Suprapubic skin (tissue), 4 donors: ENCODE measurements at regions not wholly inside any gene's neighbourhood (a gene's known extent, or its start where the extent isn't known, plus 50 kb on each side); places are given as distances from the start of the nearest gene placed in this dataset.

ENCODE experiments used
- DNase-seq, 2 donors: peaks; one replicate each; pipeline ENCODE4 v3.0.0-alpha.2; 2019; ENCODE audit warnings: low spot score in 2 of 2
- H3K27ac ChIP-seq: fragments of 200-600 bp; sonication (generic); one replicate; pipeline ENCODE4 v1.5.1; 2019
- H3K27me3 ChIP-seq: fragments of 200-600 bp; sonication (generic); one replicate; pipeline ENCODE4 v1.5.1; 2019
- H3K36me3 ChIP-seq: fragments of 200-600 bp; sonication (generic); one replicate; pipeline ENCODE4 v1.5.1; 2019
- H3K4me1 ChIP-seq: fragments of 200-600 bp; sonication (generic); one replicate; pipeline ENCODE4 v1.5.1; 2019
- H3K4me3 ChIP-seq: fragments of 200-600 bp; sonication (generic); one replicate; pipeline ENCODE4 v1.5.1; 2019; ENCODE audit warnings: mild to moderate bottlenecking
- H3K9me3 ChIP-seq: fragments of 200-600 bp; sonication (generic); one replicate; pipeline ENCODE4 v1.5.1; 2019
- CTCF ChIP-seq, 2 donors: fragments of 200-600 bp in 1 of 2; fragments of 450-650 bp in 1 of 2; sonication (generic) in 1 of 2; IDR thresholded peaks; one replicate each; pipeline ENCODE4 v1.5.1; 2016 to 2019; ENCODE audit warnings: antibody characterized with exemption in 2 of 2, mild to moderate bottlenecking in 1 of 2, moderate library complexity in 1 of 2
- EP300 ChIP-seq: sonication (generic); formaldehyde crosslinking; IDR thresholded peaks from one replicate; pipeline ENCODE4 v1.6.1; 2017; ENCODE audit warnings: antibody characterized with exemption
- POLR2A ChIP-seq, 2 donors: fragments of 450-650 bp; IDR thresholded peaks; one replicate each; pipeline ENCODE4 v1.6.1; 2017; ENCODE audit warnings: antibody characterized with exemption in 2 of 2, mild to moderate bottlenecking in 2 of 2, moderate library complexity in 2 of 2
- POLR2AphosphoS5 ChIP-seq, 3 donors: sonication (generic); formaldehyde crosslinking; IDR thresholded peaks; one replicate each; pipeline ENCODE4 v1.6.1; 2017; ENCODE audit warnings: antibody characterized with exemption in 3 of 3
- WGBS: methylation state at CpG from one replicate; pipeline ENCODE4 v1.1.5; 2018; 5-methylcytosine and 5-hydroxymethylcytosine counted together

DNA sequence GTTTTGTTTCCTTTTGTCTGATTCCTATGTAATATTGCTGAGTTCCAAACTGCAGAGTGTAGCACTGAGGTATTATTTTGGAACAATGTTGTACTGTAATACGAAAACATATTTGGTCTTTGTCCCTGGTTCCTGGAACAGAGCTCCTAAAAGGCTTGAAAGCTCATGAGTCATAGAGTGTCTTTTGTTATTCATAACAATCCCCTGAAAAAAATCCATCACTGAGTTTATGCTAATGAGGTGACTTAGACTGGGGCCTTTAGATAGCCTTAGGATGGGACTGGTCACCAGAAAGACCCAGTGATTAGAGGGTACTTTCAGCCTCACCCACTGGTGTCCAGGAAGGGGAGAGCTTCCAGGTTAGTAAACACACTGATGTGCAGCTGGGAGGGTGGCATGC is 132.7 kb upstream of the POU5F2 start:
- TF ChIP-seq CTCF (IDR thresholded peaks at IDR 0.05), result no peak
- TF ChIP-seq POLR2A (IDR thresholded peaks at IDR 0.05), result no peak
- no peak for TF ChIP-seq POLR2AphosphoS5 (IDR thresholded peaks at IDR 0.05)
- no peak for TF ChIP-seq EP300
- Histone ChIP-seq H3K4me1 (no peaks in the 10 kb centered on the region), H3K27me3 (no peaks in the 10 kb centered on the region), H3K9me3 (no peaks in the 10 kb centered on the region), H3K4me3 (no peak overlapping the region), H3K27ac (no peak overlapping the region), H3K36me3 (no peaks in the 10 kb centered on the region)
- 68% methylated on average over 1 of the region's 1 CpG for WGBS
- DNase-seq, result no peak

- H3K27me3 ChIP-seq, result no peaks in the 10 kb centered on the region
- TF ChIP-seq POLR2A (IDR thresholded peaks at IDR 0.05) (no peak), POLR2AphosphoS5 (IDR thresholded peaks at IDR 0.05) (no peak), EP300 (no peak)
- H3K36me3 ChIP-seq, result no peaks in the 10 kb centered on the region
- no peak overlapping the region for H3K4me3 ChIP-seq
- H3K4me1 ChIP-seq, result no peaks in the 10 kb centered on the region
- no peak for DNase-seq
- no peak overlapping the region for H3K27ac ChIP-seq
- WGBS, result 100% methylated on average over 1 of the region's 1 CpG
- H3K9me3 ChIP-seq, result no peaks in the 10 kb centered on the region
Observed at GRCh38 chr5:93873211-93873736, 131.9 kb upstream of the POU5F2 start.

- Histone ChIP-seq H3K27ac (no peak overlapping the region), H3K36me3 (no peaks in the 10 kb centered on the region), H3K9me3 (no peaks in the 10 kb centered on the region), H3K4me1 (no peaks in the 10 kb centered on the region), H3K27me3 (no peaks in the 10 kb centered on the region), H3K4me3 (no peak overlapping the region)
- 94% methylated on average over 3 of the region's 3 CpGs for WGBS
- no peak for TF ChIP-seq EP300
- TF ChIP-seq POLR2A (IDR thresholded peaks at IDR 0.05), result no peak
- TF ChIP-seq POLR2AphosphoS5 (IDR thresholded peaks at IDR 0.05), result no peak
- TF ChIP-seq CTCF (IDR thresholded peaks at IDR 0.05), result no peak
- DNase-seq, result no peak
Observed at GRCh38 chr5:93870649-93871048, 129.2 kb upstream of the POU5F2 start.

GRCh38 chr5:93868851-93869250 is 127.5 kb upstream of the POU5F2 start:
- H3K9me3 ChIP-seq, result no peaks in the 10 kb centered on the region
- TF ChIP-seq POLR2A (IDR thresholded peaks at IDR 0.05), result no peak
- TF ChIP-seq POLR2AphosphoS5 (IDR thresholded peaks at IDR 0.05), result no peak
- TF ChIP-seq EP300, result no peak
- TF ChIP-seq CTCF (IDR thresholded peaks at IDR 0.05), result no peak
- no peaks in the 10 kb centered on the region for H3K4me1 ChIP-seq
- no peaks in the 10 kb centered on the region for H3K36me3 ChIP-seq
- 96% methylated on average over 6 of the region's 6 CpGs for whole genome bisulfite sequencing
- H3K27me3 ChIP-seq, result no peaks in the 10 kb centered on the region
- no peak for DNase-seq
- no peak overlapping the region for H3K4me3 ChIP-seq
- H3K27ac ChIP-seq, result no peak overlapping the region

GRCh38 chr5:93850311-93850710 is 108.9 kb upstream of the POU5F2 start:
- no peak for DNase-seq
- 77% methylated on average over 3 of the region's 3 CpGs for WGBS
- Histone ChIP-seq H3K27me3 (no peaks in the 10 kb centered on the region), H3K36me3 (no peaks in the 10 kb centered on the region), H3K27ac (no peak overlapping the region), H3K4me3 (no peak overlapping the region), H3K9me3 (no peaks in the 10 kb centered on the region), H3K4me1 (no peaks in the 10 kb centered on the region)
- TF ChIP-seq EP300 (no peak), CTCF (IDR thresholded peaks at IDR 0.05) (no peak), POLR2AphosphoS5 (IDR thresholded peaks at IDR 0.05) (no peak), POLR2A (IDR thresholded peaks at IDR 0.05) (no peak)

DNA sequence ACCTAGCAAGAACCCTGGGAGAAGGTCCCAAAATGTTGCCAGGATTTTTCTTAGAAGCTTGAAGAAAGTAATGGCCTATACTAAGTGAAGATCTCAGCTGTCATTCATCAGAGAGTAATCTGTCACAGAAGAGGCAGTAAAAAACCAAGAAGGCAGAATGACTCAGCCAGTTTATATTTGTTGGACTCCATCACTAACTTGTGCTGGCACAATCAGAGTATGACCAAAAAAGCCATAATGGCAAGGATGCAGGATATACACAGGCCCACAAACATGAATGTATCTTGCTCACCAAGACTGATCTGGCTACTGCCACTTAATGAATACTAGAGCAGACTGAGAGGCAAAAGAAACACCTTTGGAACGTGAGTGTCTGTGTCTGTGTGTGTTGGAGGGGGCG is 104.0 kb upstream of the POU5F2 start:
- no peak for DNase-seq
- Histone ChIP-seq H3K27ac (no peak overlapping the region), H3K9me3 (no peaks in the 10 kb centered on the region), H3K27me3 (no peaks in the 10 kb centered on the region), H3K4me1 (no peaks in the 10 kb centered on the region), H3K4me3 (no peak overlapping the region), H3K36me3 (no peaks in the 10 kb centered on the region)
- 89% methylated on average over 2 of the region's 2 CpGs for WGBS
- TF ChIP-seq CTCF (IDR thresholded peaks at IDR 0.05), result no peak
- TF ChIP-seq POLR2A (IDR thresholded peaks at IDR 0.05), result no peak
- no peak for TF ChIP-seq POLR2AphosphoS5 (IDR thresholded peaks at IDR 0.05)
- TF ChIP-seq EP300, result no peak
